ENCODE measurements at regions not wholly inside any gene's neighbourhood (a gene's known extent, or its start where the extent isn't known, plus 50 kb on each side); places are given as distances from the start of the nearest gene placed in this dataset.
A peak's percentile ranks its signal among the peaks of the same experiment; 100 is the strongest.

DNA sequence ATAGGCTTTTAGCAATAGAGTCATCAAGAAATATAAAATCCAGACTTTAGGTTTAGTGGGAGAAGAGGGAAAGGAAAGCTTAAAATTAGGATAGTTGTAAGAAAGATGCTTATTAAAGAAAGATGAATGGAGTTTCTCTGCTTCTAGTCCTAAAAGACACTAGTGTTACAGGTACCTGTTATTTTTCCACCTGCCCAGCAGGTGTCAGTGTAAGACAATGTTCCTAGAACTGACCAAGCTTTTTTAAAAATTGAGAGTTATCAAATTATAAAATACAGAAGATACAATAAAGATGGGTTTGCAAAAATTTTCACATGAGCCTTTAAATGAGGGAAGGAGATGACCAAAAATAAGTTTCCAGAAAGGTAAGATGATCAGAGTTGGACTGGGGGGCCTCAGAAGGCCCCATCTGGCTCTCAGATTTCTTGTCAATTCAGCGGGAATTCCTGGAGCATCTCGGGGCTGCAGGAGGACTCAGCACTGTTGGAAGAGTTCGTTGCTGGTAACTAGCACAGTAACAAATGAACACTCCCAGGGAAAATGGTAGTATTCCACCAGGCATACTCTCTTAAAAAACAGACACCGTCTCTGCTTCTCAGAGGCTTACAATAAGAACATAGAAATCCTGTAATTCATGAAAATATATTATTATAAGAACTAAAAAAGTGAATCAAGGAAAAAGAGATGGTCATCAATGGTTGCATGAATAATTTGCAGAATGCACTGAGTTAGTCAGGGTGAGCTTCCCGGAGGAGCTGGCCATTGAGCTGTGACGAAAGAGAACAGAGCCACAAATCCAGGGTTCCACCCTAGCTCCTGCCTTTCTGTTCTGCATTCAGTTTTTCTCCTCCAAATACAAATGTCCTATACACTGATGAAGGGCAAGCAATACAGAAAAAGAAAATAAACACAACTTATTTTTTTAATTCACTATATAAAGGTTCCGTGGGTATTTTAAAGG lies 71.8 kb upstream of the PIK3CG start:
- TF ChIP-seq, protein P1, sequence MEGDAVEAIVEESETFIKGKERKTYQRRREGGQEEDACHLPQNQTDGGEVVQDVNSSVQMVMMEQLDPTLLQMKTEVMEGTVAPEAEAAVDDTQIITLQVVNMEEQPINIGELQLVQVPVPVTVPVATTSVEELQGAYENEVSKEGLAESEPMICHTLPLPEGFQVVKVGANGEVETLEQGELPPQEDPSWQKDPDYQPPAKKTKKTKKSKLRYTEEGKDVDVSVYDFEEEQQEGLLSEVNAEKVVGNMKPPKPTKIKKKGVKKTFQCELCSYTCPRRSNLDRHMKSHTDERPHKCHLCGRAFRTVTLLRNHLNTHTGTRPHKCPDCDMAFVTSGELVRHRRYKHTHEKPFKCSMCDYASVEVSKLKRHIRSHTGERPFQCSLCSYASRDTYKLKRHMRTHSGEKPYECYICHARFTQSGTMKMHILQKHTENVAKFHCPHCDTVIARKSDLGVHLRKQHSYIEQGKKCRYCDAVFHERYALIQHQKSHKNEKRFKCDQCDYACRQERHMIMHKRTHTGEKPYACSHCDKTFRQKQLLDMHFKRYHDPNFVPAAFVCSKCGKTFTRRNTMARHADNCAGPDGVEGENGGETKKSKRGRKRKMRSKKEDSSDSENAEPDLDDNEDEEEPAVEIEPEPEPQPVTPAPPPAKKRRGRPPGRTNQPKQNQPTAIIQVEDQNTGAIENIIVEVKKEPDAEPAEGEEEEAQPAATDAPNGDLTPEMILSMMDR (IDR thresholded peaks at IDR 0.05; ENCODE audit: insufficient read depth, low read depth, low read length) = peak; percentile 42
- no peak overlapping the region for H3K4me3 ChIP-seq (ENCODE audit: low read depth, low read length)
- DNase-seq (ENCODE audit: low read depth) = peak; percentile 37

- no peak for DNase-seq (ENCODE audit: low read depth)
- TF ChIP-seq, protein P1 (IDR thresholded peaks at IDR 0.05; ENCODE audit: insufficient read depth, low read depth, low read length) = no peak
- no peak overlapping the region for H3K4me3 ChIP-seq (ENCODE audit: low read depth, low read length)
These were observed 70.6 kb upstream of the PIK3CG start for GRCh38 chr7:106794276-106795083.

DNA sequence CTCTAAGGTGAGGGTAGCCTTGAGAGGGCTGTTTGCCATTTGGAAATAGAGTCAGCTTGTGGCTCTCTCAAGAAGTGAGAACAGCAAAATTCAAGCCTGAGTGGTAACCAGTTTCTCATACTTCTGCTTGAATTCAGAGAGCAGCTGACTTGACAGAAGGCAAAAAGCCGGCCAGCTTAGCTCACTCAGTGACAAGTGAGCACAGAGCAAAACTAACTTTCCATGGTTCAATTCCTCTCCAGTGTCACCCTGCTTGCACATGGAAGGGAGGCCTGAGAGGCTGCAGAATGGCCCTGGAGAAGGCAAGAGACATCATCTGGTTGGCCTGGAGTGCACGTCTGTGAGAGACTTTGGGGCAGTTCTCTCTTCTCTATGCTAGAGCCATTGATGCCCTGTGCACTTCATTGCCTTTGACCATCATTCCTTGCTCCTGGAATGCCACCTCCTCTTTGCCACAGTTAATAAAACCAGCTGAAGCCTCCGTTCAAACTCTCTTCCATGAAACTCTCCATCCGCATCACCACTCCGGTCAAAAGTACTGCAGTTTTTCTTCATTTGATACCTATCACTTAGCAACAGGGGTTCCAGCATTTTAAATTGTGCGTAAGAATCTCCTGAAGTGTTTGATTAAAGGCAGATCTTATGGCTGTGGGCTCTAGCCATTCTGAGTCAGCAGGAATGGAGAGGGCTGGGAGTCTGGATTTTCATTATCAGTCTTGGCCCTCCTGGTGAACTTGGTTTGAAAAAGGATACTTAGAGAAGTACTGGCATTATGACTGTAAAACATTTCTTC lies 69.8 kb upstream of the PIK3CG start:
- H3K4me3 ChIP-seq (ENCODE audit: low read depth, low read length) = no peak overlapping the region
- no peak for DNase-seq (ENCODE audit: low read depth)
- TF ChIP-seq, protein P1 (IDR thresholded peaks at IDR 0.05; ENCODE audit: insufficient read depth, low read depth, low read length) = no peak

DNA sequence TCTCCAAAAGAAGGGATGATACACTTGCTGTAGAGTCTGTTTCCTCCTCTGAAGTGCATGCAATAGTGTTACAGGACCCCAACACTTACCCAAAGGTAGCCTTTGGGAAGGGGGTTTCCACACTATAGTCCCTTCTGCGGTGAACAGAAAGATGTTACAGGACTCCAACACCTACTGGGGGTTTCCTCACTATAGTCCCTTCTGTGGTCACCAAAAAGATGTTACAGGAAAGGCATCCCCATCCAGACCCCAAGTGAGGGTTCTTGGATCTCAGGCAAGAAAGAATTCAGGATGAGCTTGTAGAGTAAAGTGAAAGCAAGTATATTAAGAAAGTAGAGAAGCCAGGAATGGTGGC lies 69.2 kb upstream of the PIK3CG start:
- H3K4me3 ChIP-seq (ENCODE audit: low read depth, low read length) = no peak overlapping the region
- no peak for DNase-seq (ENCODE audit: low read depth)
- TF ChIP-seq, protein P1 (IDR thresholded peaks at IDR 0.05; ENCODE audit: insufficient read depth, low read depth, low read length) = no peak

DNA sequence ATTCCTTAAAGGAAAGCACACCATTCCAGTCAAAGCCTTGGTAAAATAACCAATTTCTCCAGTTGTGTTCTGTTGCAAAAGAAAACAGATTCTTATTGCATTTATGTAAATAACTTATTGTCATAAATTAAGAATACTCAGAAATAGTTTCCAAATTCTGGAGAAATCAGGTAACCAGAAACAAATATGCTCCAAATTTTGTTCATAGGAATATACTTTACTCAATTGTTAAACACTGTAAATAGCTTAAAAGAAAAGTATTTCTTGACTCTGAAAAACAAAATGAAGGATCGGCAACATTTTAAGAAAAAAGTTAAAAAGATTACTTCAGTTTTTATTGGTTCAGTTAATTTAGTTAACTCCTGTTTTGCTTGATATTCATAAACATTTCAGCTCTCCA lies 67.1 kb upstream of the PIK3CG start:
- no peak overlapping the region for H3K4me3 ChIP-seq (ENCODE audit: low read depth, low read length)
- TF ChIP-seq, protein P1 (IDR thresholded peaks at IDR 0.05; ENCODE audit: insufficient read depth, low read depth, low read length) = no peak
- DNase-seq (ENCODE audit: low read depth) = no peak

DNA sequence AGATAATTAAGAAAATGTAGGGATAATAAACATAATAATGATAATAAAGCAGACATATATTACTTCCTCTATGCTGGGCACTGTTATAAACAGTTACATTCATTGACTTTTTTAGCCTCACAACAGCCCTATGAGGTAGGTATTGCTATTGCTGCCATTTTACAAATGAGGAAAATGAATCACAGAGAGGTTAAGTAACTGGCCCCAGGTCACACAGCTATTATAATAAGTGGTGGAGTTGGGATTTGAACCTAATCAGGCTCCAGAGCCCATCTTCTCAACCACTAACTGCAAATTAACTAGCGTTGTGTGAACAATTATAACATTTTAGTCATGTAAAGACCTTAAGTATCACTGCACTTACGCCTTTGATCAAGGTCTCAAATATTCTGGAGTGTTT lies 62.5 kb upstream of the PIK3CG start:
- TF ChIP-seq, protein P1 (IDR thresholded peaks at IDR 0.05; ENCODE audit: insufficient read depth, low read depth, low read length) = no peak
- H3K4me3 ChIP-seq (ENCODE audit: low read depth, low read length) = no peak overlapping the region
- DNase-seq (ENCODE audit: low read depth) = no peak

Data from fibroblast of villous mesenchyme (primary cell).